Ureter (tissue), 1 donor: ENCODE measurements at regions not wholly inside any gene's neighbourhood (a gene's known extent, or its start where the extent isn't known, plus 50 kb on each side); places are given as distances from the start of the nearest gene placed in this dataset.

ENCODE experiments used
- DNase-seq: peaks from one replicate; pipeline ENCODE4 v3.0.0-alpha.2; 2020; ENCODE audit warnings: low spot score
- donor health status: DM: yes; HTN: yes; CAD: no.

- DNase-seq = no peak
These were observed 189.3 kb downstream of the MIAT start for GRCh38 chr22:26846645-26847044.

- DNase-seq = peak; percentile 17
These were observed 189.7 kb downstream of the MIAT start for GRCh38 chr22:26847046-26847445.

GRCh38 chr22:26847816-26848215, 190.4 kb downstream of the MIAT start:
- DNase-seq = peak; percentile 28

- DNase-seq = peak; percentile 20
These were observed 191.0 kb downstream of the MIAT start for GRCh38 chr22:26848244-26848920.

GRCh38 chr22:26849575-26849974, 192.2 kb downstream of the MIAT start:
- DNase-seq = no peak

- no peak for DNase-seq
These were observed 193.7 kb downstream of the MIAT start for GRCh38 chr22:26851125-26851524.

GRCh38 chr22:26852176-26852575, 194.8 kb downstream of the MIAT start:
- DNase-seq = peak; percentile 14

GRCh38 chr22:26853071-26853470, 195.7 kb downstream of the MIAT start:
- no peak for DNase-seq

GRCh38 chr22:26853495-26853894, 196.1 kb downstream of the MIAT start:
- DNase-seq = no peak

GRCh38 chr22:26857169-26857568, 199.8 kb downstream of the MIAT start:
- DNase-seq = no peak

- DNase-seq = no peak
These were observed 202.9 kb downstream of the MIAT start for GRCh38 chr22:26860301-26860700.

GRCh38 chr22:26865021-26865420, 207.6 kb downstream of the MIAT start:
- DNase-seq = no peak

- no peak for DNase-seq
These were observed 226.0 kb downstream of the MIAT start for GRCh38 chr22:26883393-26883792.

GRCh38 chr22:26884921-26885320, 227.5 kb downstream of the MIAT start:
- no peak for DNase-seq

- DNase-seq = no peak
These were observed 228.3 kb downstream of the MIAT start for GRCh38 chr22:26885441-26886261.

- DNase-seq = no peak
These were observed 230.1 kb downstream of the MIAT start for GRCh38 chr22:26887456-26887855.

- no peak for DNase-seq
These were observed 230.5 kb downstream of the MIAT start for GRCh38 chr22:26887916-26888315.

- DNase-seq = no peak
These were observed 231.5 kb downstream of the MIAT start for GRCh38 chr22:26888887-26889286.

GRCh38 chr22:26889802-26890201, 232.4 kb downstream of the MIAT start:
- no peak for DNase-seq

- DNase-seq = no peak
These were observed 233.5 kb downstream of the MIAT start for GRCh38 chr22:26890870-26891269.

- DNase-seq = no peak
These were observed 234.0 kb downstream of the MIAT start for GRCh38 chr22:26891429-26891828.

- DNase-seq = no peak
These were observed 235.0 kb downstream of the MIAT start for GRCh38 chr22:26892166-26893041.
